Brain microvascular endothelial cell (primary cell): ENCODE measurements at regions not wholly inside any gene's neighbourhood (a gene's known extent, or its start where the extent isn't known, plus 50 kb on each side); places are given as distances from the start of the nearest gene placed in this dataset.

Experiments
- DNase-seq: peaks from one replicate; pipeline ENCODE4 v3.0.0-alpha.2; 2020
- H3K27ac ChIP-seq: fragments of 250-450 bp; sonication (Bioruptor Pico); 2 replicates; pipeline ENCODE4 v1.5.1; 2020; ENCODE audit warnings: mild to moderate bottlenecking, moderate library complexity
- H3K27me3 ChIP-seq: fragments of 250-450 bp; sonication (Bioruptor Pico); replicated peaks from 2 replicates; pipeline ENCODE4 v1.5.1; 2020; ENCODE audit warnings: mild to moderate bottlenecking
- H3K36me3 ChIP-seq: fragments of 250-450 bp; sonication (Bioruptor Pico); replicated peaks from 2 replicates; pipeline ENCODE4 v1.5.1; 2020; ENCODE audit warnings: mild to moderate bottlenecking
- H3K4me3 ChIP-seq: 2 replicates; pipeline ENCODE4 v1.5.1; 2011; ENCODE audit warnings: low read depth, mild to moderate bottlenecking, control low read depth, low read length, moderate library complexity
- in situ Hi-C: cut with HindIII; loops from 2 replicates; pipeline ENCODE4 v1.10.0; 2017; ENCODE audit warnings: low sequenced_read_pairs, low pct_ligation_motif_present
- TF ChIP-seq, protein P1 (sequence below): IDR thresholded peaks from 2 replicates; pipeline ENCODE4 v1.5.1; 2011; ENCODE audit warnings: low read depth, mild to moderate bottlenecking, moderate library complexity, low read length, control low read depth, inconsistent platforms; ENCODE audit errors: missing control alignments

DNA sequence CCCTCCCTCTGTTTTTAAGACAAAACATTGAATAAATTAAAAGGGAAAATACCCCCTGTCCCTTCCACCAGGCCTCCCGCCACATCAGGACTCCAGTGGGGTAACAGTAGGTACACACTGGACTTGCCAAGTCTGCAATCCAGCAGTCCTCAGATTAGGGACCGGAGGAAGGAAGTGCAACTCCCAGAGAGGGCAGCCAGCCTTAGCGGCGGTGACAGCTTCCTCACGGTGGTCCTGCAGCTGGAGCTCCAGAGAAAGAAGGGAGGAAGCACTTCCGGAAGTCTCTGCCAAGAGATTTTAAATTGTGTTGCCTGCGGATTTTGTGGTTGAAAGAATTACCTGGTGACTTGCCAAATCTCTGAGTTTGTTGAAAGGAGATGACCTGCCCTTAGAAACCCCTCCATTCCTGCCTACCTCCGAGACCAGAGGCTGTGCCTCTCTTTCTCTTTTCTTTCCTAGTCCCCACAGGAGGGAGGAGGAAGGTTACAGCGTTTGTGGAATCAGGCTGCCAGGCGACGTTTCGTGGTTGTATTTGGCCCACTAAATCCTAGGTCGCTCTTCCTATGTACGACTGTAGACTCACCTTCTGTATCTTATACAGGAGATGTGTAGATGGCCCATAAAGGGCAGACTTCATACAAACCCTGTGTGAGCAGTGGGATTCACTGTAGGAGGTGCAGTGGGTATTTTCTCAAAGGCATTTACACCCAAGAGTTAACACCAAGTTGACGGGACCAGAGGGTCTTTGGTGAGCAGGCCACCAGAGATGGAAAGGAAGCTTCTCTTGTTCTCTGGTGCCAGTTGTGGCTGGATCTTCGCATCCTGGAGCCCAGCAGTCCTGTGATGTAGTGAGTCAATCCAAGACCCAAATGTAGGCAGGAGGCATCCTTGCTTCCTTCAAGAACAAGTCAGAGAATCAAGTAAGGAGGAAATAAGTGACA, 77.9 kb downstream of the INSIG1 start:
- in situ Hi-C loops: no loop called here
- DNase-seq: no peak
- TF ChIP-seq, protein P1, sequence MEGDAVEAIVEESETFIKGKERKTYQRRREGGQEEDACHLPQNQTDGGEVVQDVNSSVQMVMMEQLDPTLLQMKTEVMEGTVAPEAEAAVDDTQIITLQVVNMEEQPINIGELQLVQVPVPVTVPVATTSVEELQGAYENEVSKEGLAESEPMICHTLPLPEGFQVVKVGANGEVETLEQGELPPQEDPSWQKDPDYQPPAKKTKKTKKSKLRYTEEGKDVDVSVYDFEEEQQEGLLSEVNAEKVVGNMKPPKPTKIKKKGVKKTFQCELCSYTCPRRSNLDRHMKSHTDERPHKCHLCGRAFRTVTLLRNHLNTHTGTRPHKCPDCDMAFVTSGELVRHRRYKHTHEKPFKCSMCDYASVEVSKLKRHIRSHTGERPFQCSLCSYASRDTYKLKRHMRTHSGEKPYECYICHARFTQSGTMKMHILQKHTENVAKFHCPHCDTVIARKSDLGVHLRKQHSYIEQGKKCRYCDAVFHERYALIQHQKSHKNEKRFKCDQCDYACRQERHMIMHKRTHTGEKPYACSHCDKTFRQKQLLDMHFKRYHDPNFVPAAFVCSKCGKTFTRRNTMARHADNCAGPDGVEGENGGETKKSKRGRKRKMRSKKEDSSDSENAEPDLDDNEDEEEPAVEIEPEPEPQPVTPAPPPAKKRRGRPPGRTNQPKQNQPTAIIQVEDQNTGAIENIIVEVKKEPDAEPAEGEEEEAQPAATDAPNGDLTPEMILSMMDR: no peak
- peaks cover 97% of the 10 kb centered on the region for H3K27me3 ChIP-seq
- H3K27ac ChIP-seq: no peak overlapping the region
- H3K36me3 ChIP-seq: no peaks in the 10 kb centered on the region
- H3K4me3 ChIP-seq: no peak overlapping the region

- TF ChIP-seq, protein P1: no peak
- no peak overlapping the region for H3K4me3 ChIP-seq
These were observed 79.6 kb downstream of the INSIG1 start for GRCh38 chr7:155377071-155377837.

GRCh38 chr7:155377838-155378579, 79.9 kb upstream of the EN2 start:
- H3K36me3 ChIP-seq: no peaks in the 10 kb centered on the region
- peaks cover 100% of the 10 kb centered on the region for H3K27me3 ChIP-seq
- no peak overlapping the region for H3K4me3 ChIP-seq
- DNase-seq: no peak
- in situ Hi-C loops: no loop called here
- H3K27ac ChIP-seq: no peak overlapping the region
- TF ChIP-seq, protein P1: no peak

More at GRCh38 chr7:155377071-155377837, 79.6 kb downstream of the INSIG1 start:
- H3K27ac ChIP-seq: no peak overlapping the region
- in situ Hi-C loops: no loop called here
- no peaks in the 10 kb centered on the region for H3K36me3 ChIP-seq
- no peak for DNase-seq
- peaks cover 100% of the 10 kb centered on the region for H3K27me3 ChIP-seq

DNA sequence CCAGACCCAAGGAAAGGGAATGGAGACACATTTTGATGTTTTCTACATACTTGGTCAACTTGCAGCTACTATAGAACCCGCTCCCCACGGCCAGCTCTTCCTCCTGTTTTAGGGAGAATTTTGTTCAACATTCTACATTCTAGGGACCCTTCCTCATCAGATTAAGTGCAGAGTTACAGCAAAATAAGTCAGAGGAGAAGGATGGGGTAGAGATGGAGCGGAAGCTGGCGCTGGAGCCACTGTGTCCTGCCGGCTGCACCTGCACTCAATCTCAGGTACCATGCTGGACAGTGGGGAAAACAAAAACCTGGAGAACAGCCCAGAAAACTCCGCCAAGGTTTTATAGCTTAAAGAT, 79.4 kb upstream of the EN2 start:
- TF ChIP-seq, protein P1: no peak
- H3K27me3 ChIP-seq: peaks cover 100% of the 10 kb centered on the region
- DNase-seq: no peak
- H3K27ac ChIP-seq: no peak overlapping the region
- no peak overlapping the region for H3K4me3 ChIP-seq
- in situ Hi-C loops: no loop called here
- no peaks in the 10 kb centered on the region for H3K36me3 ChIP-seq

GRCh38 chr7:155378959-155379871, 78.7 kb upstream of the EN2 start:
- in situ Hi-C loops: no loop called here
- H3K27ac ChIP-seq: no peak overlapping the region
- TF ChIP-seq, protein P1: no peak
- no peaks in the 10 kb centered on the region for H3K36me3 ChIP-seq
- no peak for DNase-seq
- H3K4me3 ChIP-seq: no peak overlapping the region
- H3K27me3 ChIP-seq: peaks cover 98% of the 10 kb centered on the region
